ENCODE measurements at regions not wholly inside any gene's neighbourhood (a gene's known extent, or its start where the extent isn't known, plus 50 kb on each side); places are given as distances from the start of the nearest gene placed in this dataset.
"Not testable (repeated sequence)": the region's sequence is repeated elsewhere in the genome, so short reads cannot be mapped to it uniquely, and the experiment has no call there.

DNA sequence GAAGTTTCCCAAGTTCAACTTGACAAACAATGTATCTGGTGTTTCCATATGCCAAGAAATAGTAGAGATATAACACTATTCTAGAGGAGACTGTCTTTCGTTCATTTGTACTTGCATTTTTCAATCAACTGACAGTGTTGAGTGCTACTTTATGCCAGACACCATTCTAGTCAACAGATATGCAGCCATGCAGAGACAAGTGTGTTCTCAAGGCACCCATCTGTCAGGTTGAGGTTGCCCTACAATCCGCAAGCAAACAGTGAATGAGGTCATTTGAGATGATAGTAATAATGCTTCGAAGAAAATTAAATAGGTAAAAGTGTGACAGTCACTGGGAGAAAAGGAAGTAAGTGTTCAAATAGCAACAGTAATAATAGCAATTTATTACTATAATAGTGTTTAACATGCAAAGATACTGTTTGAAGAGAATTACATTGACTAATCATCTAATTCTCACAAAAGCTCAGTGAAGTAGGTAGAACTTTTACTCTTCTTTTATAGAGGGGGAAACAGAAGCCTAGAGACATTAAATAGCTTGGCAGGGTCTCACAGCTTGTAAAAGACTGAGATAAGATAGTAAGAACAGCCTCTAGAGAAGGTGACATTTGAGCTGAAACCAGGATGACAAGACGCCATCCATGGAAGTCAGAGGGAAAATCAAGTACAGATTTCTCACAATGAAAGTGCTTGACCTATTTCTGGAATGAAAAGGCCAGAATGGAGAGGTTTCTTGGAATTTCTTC is 936.9 kb downstream of the SORCS3 start:
- Histone ChIP-seq H3K9me3 (ENCODE audit: control insufficient read depth in 4 of 4, insufficient read depth in 3 of 4, low read length in 3 of 4) (peaks cover 0 to 5% (median 2%) of the 10 kb centered on the region in 4 donors), H3K27ac (ENCODE audit: low read depth in 1 of 2, low read length in 1 of 2) (no peak overlapping the region), H3K9ac (ENCODE audit: insufficient read depth in 1 of 2, low read length in 2 of 2) (no peak overlapping the region), H3K4me1 (ENCODE audit: control insufficient read depth in 5 of 5, insufficient read depth in 5 of 5, low read length in 5 of 5) (no peaks in the 10 kb centered on the region), H3K27me3 (ENCODE audit: control insufficient read depth in 3 of 3, insufficient read depth in 3 of 3, low read length in 2 of 3) (no peaks in the 10 kb centered on the region), H3K4me3 (no peak overlapping the region), H3K36me3 (ENCODE audit: control insufficient read depth in 4 of 4, insufficient read depth in 4 of 4, low read length in 4 of 4) (no peaks in the 10 kb centered on the region)
- TF ChIP-seq, protein P1, sequence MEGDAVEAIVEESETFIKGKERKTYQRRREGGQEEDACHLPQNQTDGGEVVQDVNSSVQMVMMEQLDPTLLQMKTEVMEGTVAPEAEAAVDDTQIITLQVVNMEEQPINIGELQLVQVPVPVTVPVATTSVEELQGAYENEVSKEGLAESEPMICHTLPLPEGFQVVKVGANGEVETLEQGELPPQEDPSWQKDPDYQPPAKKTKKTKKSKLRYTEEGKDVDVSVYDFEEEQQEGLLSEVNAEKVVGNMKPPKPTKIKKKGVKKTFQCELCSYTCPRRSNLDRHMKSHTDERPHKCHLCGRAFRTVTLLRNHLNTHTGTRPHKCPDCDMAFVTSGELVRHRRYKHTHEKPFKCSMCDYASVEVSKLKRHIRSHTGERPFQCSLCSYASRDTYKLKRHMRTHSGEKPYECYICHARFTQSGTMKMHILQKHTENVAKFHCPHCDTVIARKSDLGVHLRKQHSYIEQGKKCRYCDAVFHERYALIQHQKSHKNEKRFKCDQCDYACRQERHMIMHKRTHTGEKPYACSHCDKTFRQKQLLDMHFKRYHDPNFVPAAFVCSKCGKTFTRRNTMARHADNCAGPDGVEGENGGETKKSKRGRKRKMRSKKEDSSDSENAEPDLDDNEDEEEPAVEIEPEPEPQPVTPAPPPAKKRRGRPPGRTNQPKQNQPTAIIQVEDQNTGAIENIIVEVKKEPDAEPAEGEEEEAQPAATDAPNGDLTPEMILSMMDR (IDR thresholded peaks at IDR 0.05; ENCODE audit: control extremely low read depth, extremely low read depth), result no peak
- no peak for DNase-seq
- 77 to 87% methylated on average over 4 of the region's 4 CpGs for WGBS, 2 donors
- ATAC-seq (ENCODE audit: insufficient read depth, low FRiP score), result no peak

DNA sequence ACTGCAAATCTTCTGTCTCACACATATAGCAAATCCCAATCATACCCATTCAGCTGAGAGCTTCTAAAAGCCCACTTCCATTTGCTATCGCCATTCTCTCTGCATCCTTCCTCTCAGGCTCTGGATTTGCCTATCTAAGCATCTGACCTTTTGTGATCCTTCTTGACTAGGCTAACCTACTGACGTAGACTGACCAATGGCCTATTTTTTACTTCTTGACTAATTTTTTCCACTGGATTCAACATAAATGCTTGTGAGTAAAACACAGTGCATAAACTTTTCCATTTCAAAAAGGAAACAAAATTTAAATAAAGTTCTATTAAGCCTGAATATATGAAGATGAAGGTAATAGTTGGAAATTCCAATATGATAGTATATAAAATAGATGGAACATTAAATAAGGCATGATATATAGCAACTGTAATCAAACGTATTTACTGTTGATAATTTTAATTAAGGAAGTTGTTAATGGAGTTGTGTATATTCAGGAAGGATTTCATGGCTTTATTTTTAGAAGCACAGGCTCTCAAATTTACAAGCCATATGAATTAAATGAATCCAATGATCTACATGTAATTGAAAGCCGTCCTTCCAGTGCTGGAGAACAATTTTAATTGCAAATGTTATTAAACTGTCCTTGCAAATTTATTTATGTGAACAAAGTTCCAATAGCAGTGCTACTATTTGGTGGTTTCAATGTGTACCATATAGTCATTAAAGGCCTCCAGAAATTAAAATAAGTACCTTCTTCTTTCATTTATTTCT is 918.4 kb downstream of the SORCS3 start:
- no peaks in the 10 kb centered on the region for H3K4me1 ChIP-seq (ENCODE audit: control insufficient read depth in 5 of 5, insufficient read depth in 5 of 5, low read length in 5 of 5)
- ATAC-seq (ENCODE audit: insufficient read depth, low FRiP score) (no peak), DNase-seq (no peak)
- TF ChIP-seq, protein P1 (IDR thresholded peaks at IDR 0.05; ENCODE audit: control extremely low read depth, extremely low read depth), result no peak
- H3K4me3 ChIP-seq, result no peak overlapping the region
- no peak overlapping the region for H3K27ac ChIP-seq (ENCODE audit: low read depth in 1 of 2, low read length in 1 of 2)
- H3K9ac ChIP-seq (ENCODE audit: insufficient read depth in 1 of 2, low read length in 2 of 2), result no peak overlapping the region
- WGBS, 2 donors, result 71 to 79% methylated on average over 4 of the region's 4 CpGs
- H3K36me3 ChIP-seq (ENCODE audit: control insufficient read depth in 4 of 4, insufficient read depth in 4 of 4, low read length in 4 of 4), result no peaks in the 10 kb centered on the region
- no peaks in the 10 kb centered on the region for H3K9me3 ChIP-seq (ENCODE audit: control insufficient read depth in 4 of 4, insufficient read depth in 3 of 4, low read length in 3 of 4)
- no peaks in the 10 kb centered on the region for H3K27me3 ChIP-seq (ENCODE audit: control insufficient read depth in 3 of 3, insufficient read depth in 3 of 3, low read length in 2 of 3)

DNA sequence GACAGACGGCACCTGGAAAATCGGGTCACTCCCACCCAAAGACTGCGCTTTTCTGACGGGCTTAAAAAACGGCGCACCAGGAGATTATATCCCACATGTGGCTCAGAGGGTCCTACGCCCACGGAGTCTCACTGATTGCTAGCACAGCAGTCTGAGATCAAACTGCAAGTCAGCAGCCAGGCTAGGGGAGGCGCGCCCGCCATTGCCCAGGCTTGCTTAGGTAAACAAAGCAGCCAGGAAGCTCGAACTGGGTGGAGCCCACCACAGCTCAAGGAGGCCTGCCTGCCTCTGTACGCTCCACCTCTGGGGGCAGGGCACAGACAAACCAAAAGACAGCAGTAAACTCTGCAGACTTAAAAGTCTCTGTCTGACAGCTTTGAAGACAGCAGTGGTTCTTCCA is 909.4 kb downstream of the SORCS3 start:
- not testable (repeated sequence) for H3K27ac ChIP-seq (ENCODE audit: low read depth in 1 of 2, low read length in 1 of 2); DNase-seq; H3K27me3 ChIP-seq (ENCODE audit: control insufficient read depth in 3 of 3, insufficient read depth in 3 of 3, low read length in 2 of 3); H3K9me3 ChIP-seq (ENCODE audit: control insufficient read depth in 4 of 4, insufficient read depth in 3 of 4, low read length in 3 of 4); H3K4me1 ChIP-seq (ENCODE audit: control insufficient read depth in 5 of 5, insufficient read depth in 5 of 5, low read length in 5 of 5); ATAC-seq (ENCODE audit: insufficient read depth, low FRiP score); H3K4me3 ChIP-seq; H3K36me3 ChIP-seq (ENCODE audit: control insufficient read depth in 4 of 4, insufficient read depth in 4 of 4, low read length in 4 of 4); H3K9ac ChIP-seq (ENCODE audit: insufficient read depth in 1 of 2, low read length in 2 of 2)
- 82 to 91% methylated on average over 13 of the region's 13 CpGs for WGBS, 2 donors

DNA sequence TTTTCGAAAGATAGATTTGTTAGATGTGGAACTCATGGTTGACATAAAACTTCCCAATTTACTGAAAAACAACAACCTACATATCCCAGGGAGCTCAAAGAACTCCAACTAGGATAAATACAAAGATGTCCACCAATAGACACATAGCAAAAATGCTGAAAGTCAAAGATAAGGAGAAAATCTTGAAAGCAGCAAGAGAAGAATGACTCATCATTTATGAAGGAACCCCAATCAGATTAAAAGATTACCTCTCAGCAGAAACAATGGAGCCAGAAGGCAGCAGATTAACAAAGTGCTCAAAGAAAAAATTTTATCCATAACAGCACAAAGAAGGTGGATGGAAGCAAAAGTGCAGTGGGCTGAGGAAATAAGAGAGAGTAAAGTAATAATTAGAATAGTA is 908.6 kb downstream of the SORCS3 start:
- no peaks in the 10 kb centered on the region for H3K27me3 ChIP-seq (ENCODE audit: control insufficient read depth in 3 of 3, insufficient read depth in 3 of 3, low read length in 2 of 3)
- no peaks in the 10 kb centered on the region for H3K4me1 ChIP-seq (ENCODE audit: control insufficient read depth in 5 of 5, insufficient read depth in 5 of 5, low read length in 5 of 5)
- TF ChIP-seq, protein P1 (IDR thresholded peaks at IDR 0.05; ENCODE audit: control extremely low read depth, extremely low read depth), result no peak
- no peak overlapping the region for H3K9ac ChIP-seq (ENCODE audit: insufficient read depth in 1 of 2, low read length in 2 of 2)
- H3K27ac ChIP-seq (ENCODE audit: low read depth in 1 of 2, low read length in 1 of 2), result no peak overlapping the region
- no peaks in the 10 kb centered on the region for H3K36me3 ChIP-seq (ENCODE audit: control insufficient read depth in 4 of 4, insufficient read depth in 4 of 4, low read length in 4 of 4)
- 87 to 91% methylated on average over 1 of the region's 1 CpG for WGBS, 2 donors
- H3K9me3 ChIP-seq (ENCODE audit: control insufficient read depth in 4 of 4, insufficient read depth in 3 of 4, low read length in 3 of 4), result no peaks in the 10 kb centered on the region
- no peak overlapping the region for H3K4me3 ChIP-seq
- ATAC-seq (ENCODE audit: insufficient read depth, low FRiP score) (no peak), DNase-seq (no peak)

Measured in lung (tissue), 11 donors.